GM13977 (cell line): ENCODE measurements at regions not wholly inside any gene's neighbourhood (a gene's known extent, or its start where the extent isn't known, plus 50 kb on each side); places are given as distances from the start of the nearest gene placed in this dataset.

Experiments
- DNase-seq: peaks from one replicate; pipeline ENCODE4 v3.0.0; 2012; ENCODE audit warnings: low spot score
- in situ Hi-C: fragments of 300-500 bp; cut with MboI; formaldehyde crosslinking; loops from one replicate; pipeline ENCODE4 v1.12.0; 2022; ENCODE audit warnings: low sequenced_read_pairs, low pct_unique_long_range_greater_than_20kb, mixed read lengths, inconsistent platforms; ENCODE audit not compliant: unreplicated experiment
- TF ChIP-seq, protein P1 (sequence below): IDR thresholded peaks from 2 replicates; pipeline ENCODE4 v1.5.1; 2012; ENCODE audit warnings: mild to moderate bottlenecking, control low read depth; ENCODE audit not compliant: insufficient read depth; ENCODE audit errors: extremely low read depth, missing control alignments

- in situ Hi-C loops, result no loop called here
- TF ChIP-seq, protein P1, sequence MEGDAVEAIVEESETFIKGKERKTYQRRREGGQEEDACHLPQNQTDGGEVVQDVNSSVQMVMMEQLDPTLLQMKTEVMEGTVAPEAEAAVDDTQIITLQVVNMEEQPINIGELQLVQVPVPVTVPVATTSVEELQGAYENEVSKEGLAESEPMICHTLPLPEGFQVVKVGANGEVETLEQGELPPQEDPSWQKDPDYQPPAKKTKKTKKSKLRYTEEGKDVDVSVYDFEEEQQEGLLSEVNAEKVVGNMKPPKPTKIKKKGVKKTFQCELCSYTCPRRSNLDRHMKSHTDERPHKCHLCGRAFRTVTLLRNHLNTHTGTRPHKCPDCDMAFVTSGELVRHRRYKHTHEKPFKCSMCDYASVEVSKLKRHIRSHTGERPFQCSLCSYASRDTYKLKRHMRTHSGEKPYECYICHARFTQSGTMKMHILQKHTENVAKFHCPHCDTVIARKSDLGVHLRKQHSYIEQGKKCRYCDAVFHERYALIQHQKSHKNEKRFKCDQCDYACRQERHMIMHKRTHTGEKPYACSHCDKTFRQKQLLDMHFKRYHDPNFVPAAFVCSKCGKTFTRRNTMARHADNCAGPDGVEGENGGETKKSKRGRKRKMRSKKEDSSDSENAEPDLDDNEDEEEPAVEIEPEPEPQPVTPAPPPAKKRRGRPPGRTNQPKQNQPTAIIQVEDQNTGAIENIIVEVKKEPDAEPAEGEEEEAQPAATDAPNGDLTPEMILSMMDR, result no peak
Observed at GRCh38 chr1:87790756-87791155, 462.1 kb downstream of the LMO4 start.

DNA sequence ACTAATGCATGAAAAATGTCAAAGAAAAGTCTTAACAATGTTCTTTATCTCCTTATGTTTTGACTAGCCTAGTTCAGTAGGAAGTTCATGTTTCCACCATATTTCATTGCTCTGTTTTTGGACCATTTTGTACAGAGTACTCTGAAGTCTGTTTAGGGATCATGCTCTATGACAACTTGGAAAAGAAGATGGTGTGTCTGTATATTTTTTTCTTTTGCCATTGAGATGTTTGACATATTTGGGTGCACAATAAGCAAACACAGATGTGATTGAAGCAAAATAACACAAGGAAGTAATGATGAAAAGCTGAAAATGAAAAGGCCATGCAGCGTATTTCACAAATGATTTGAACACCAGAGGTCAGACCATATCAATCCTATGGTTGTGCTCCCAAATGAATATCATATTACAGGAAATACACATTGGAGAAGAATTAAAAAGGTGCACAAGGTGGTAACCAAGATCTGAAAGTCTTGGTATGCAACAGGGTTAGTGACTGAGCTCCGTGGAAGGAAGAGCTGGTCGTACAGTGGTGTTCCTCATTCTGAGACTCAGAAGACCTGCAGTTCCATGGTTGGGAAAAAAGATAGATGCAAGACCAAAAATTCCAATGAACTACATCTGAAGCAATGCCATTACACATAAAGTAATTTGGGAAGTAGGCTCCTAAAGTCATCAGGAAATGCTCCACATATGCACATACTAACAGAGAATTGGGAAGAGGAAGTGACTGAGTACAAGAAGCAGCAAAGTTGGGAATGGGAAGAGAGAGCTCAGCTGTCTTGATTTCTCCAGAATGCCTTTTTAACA lies 463.5 kb downstream of the LMO4 start:
- no peak for DNase-seq
- in situ Hi-C loops, result no loop called here
- TF ChIP-seq, protein P1, result no peak

More at GRCh38 chr1:87790756-87791155, 462.1 kb downstream of the LMO4 start:
- no peak for DNase-seq

- in situ Hi-C loops, result no loop called here
- DNase-seq, result no peak
- TF ChIP-seq, protein P1, result no peak
Observed at GRCh38 chr1:87794788-87795614, 466.3 kb downstream of the LMO4 start.

GRCh38 chr1:87795615-87796337 lies 467.1 kb downstream of the LMO4 start:
- in situ Hi-C loops, result no loop called here
- TF ChIP-seq, protein P1, result no peak
- DNase-seq, result no peak

DNA sequence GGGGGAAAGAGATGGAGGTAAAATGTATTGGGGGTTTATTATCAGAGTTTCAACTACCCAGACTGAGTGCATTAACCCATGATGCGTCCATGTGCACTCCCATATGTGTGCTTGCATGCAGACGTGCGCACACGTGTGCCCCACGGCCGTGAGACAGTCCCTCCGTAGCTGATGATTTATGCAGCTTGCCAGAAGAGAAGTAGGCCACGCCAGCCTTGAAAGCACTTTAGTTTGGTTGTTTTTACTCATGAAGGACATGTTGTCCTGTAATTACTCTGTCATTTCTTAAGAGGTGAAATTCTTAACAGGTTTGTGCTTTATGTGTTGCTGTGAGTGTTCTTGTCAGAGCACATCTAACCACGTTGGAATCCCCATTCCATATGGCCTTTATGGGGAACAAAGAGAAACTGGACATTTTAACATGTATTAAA lies 467.8 kb downstream of the LMO4 start:
- in situ Hi-C loops, result no loop called here
- DNase-seq, result no peak
- TF ChIP-seq, protein P1, result no peak

- TF ChIP-seq, protein P1, result no peak
- no peak for DNase-seq
- in situ Hi-C loops, result no loop called here
Observed at GRCh38 chr1:87799451-87799850, 470.8 kb downstream of the LMO4 start.
